HG03520 (cell line): ENCODE measurements at regions not wholly inside any gene's neighbourhood (a gene's known extent, or its start where the extent isn't known, plus 50 kb on each side); places are given as distances from the start of the nearest gene placed in this dataset.
"Not testable (repeated sequence)": the region's sequence is repeated elsewhere in the genome, so short reads cannot be mapped to it uniquely, and the experiment has no call there.

Source experiments
- ATAC-seq: cut with Tn5 transposase; IDR thresholded peaks from one replicate; pipeline ENCODE4 v1.9.1; 2021; ENCODE audit warnings: mild to moderate bottlenecking, moderate library complexity; ENCODE audit not compliant: unreplicated experiment

- ATAC-seq = no peak
These were observed 345.3 kb downstream of the NR2F1-AS1 start for GRCh38 chr5:93235761-93236160.

DNA sequence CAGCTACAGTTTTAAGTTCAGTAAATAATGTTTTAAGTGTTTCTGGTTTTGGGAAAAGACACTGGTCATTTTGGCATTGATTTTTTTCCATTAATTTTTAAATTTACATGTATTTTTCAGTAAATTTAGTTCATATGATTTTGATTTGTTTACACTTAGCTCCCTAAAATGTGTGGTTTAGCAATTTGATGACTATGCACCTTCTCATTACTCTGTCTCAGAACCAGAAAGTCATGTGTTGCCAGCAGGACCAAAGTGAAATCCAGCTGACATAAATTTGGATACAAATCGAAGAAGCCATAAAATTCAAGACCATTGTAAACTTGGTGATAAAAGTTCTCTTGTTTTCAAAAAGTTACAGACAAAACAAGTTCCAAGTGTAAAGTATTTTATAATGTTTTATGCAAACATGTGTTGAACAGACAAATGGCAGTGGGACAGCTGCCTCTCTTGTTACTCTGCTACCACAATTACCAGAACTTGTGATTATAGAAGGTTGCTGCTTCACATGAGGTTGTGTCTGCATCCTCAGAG is 354.8 kb downstream of the NR2F1-AS1 start:
- ATAC-seq = no peak

DNA sequence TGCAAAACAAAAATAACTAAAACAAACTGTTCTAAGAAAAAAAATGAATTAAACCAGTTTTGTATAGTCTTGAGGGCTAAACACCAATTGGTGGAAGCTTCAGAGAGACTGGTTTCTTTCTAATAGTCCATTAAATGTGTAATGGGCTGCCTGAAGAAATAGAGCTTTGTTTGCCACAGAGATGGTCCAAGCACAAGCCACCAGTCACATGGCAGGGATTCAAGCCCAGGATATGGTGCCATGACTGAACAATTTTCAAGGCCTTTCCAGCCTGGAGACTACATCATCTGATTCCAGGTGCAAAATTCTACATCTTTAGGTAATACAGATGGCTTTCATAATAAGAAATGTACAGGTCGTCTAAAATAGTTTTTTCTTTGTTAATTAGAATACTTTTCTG is 355.3 kb downstream of the NR2F1-AS1 start:
- no peak for ATAC-seq

DNA sequence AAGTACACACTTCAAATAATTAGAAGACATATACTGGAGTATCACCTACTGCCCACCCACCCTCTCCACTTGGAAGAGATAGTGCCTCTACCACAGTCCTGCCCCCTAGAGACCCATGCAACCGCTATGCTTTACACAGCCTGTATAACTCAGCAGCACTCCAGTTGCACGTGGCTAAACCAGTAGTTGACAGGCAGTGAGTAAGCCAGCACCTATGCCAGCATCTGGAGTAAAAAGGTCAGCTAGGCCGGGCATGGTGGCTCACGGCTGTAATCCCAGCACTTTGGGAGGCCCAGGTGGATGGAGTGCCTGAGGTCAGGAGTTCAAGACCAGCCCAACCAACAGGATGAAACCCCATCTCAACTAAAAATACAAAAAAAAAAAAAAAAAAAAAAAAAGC is 356.4 kb downstream of the NR2F1-AS1 start:
- no peak for ATAC-seq

GRCh38 chr5:93221773-93222172 is 359.2 kb downstream of the NR2F1-AS1 start:
- no peak for ATAC-seq

GRCh38 chr5:93220431-93220830 is 360.6 kb downstream of the NR2F1-AS1 start:
- no peak for ATAC-seq

GRCh38 chr5:93219641-93220145 is 361.3 kb downstream of the NR2F1-AS1 start:
- no peak for ATAC-seq

- not testable (repeated sequence) for ATAC-seq
These were observed 367.8 kb downstream of the NR2F1-AS1 start for GRCh38 chr5:93213111-93213794.

DNA sequence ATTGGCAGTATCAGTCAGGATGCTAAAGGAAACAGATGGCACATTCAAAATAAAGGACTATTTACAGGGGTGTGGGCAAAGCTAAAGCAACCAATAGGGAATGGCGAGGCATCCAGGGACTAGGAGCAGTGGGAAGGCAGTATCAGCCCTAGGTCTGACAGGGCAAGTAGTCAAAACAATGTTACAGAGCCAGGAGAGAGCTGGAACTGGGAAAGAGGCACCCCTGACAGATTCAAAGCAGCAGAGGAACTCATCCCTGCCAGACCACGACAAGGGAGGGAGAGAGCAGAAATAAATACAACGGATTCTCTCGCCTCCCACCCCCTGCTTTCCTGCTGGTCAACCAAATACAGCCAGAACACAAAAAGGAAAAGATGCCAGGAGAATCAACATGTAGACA is 371.5 kb downstream of the NR2F1-AS1 start:
- no peak for ATAC-seq

GRCh38 chr5:93208141-93208751 is 372.8 kb downstream of the NR2F1-AS1 start:
- ATAC-seq = no peak

- ATAC-seq = no peak
These were observed 374.8 kb downstream of the NR2F1-AS1 start for GRCh38 chr5:93206203-93206602.

- ATAC-seq = no peak
These were observed 380.0 kb downstream of the NR2F1-AS1 start for GRCh38 chr5:93201061-93201460.

DNA sequence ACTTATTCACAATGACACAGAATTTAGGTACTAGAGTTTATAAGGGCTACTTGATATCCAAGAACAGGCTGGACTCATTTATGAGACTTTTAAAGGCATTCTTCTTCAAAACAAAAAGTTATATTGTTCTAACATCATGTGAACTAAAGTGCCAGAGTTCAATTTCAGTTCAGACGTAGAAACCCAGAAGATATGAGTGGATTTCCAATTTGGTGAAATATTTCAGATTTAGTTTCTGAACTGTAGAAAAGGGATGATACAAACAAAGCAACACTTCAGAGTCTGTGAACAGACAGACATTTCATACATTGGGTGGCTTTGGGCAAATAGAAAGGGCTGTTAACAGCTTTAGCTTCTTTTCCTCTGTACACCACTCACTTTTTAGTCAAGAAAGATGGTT is 384.0 kb downstream of the NR2F1-AS1 start:
- no peak for ATAC-seq

DNA sequence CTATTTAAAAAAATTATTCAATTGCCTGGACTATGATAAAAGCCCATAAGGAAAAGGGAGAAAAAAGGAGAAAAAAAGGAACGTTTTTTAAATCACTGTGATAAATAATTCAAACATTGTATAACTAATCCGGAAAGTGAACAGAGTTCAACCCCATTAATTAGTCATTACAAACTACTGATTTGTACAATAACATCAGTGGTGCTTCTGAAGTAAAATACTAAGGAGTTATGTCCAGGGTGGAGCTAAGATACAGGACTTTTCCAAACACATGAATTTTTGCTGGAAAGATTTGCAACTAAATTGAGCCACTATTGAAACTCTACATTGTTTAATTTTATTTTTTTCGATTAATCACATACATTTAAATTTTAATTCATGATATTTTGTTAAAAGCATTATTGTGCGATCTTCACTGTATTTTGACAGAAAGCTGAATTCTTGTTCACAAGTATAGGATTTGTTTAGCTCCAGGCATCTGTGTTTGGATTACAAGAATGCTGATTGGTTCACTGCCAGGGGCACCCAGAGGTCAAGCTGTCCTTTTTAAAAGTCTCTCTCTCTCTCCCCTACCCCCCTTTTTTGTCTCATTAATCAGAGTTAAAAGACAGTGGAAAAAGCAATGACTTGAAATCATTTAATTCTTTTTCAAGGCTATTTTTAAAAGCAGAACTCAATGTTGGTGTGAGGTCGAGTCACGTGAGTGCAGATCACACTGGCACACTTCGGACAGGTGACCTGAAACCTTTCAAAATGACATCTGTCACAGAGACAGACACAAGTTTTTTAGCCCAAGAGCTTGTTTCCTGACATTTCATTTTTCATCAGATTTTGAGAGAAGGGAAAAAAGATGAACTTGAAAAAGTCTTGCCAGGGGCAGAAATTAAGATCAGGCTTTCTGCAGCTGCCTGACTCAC is 387.3 kb downstream of the NR2F1-AS1 start:
- ATAC-seq = no peak

DNA sequence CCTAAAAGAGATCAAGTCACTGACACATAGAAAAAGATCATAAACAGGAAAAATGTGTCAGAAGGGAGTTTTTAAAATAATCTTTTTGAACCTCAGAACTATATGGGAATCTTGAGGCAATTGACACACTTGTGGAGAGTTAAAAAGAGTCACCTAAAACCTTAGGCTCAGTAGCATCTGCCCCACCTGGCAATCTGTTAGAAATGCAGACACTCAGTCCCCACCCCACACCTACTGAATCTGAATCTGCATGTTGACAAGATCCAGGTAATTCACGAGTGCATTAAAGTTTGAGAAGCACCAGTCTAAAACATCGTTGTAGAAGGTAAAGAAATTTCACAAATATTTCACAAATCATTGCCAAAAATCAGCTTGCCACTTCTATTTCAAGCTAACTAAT is 388.3 kb downstream of the NR2F1-AS1 start:
- no peak for ATAC-seq

DNA sequence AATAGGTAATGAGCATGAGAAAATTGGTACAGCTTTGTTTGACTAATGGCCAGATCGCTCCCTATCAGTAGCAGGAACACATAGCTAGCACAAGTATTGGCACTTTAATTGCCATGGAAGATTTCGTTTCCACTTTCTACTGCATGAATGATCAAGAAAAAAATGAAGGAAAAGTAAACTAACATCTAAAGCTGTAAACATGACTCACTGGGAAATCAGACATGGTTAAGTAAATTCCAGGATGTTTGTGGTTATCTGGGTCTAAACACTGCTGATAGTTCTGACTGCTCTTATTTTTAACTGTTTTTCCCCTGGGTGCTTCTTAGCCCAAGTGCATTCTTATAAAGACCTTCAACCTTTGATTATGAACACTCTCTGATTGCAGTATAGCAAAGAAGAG is 388.9 kb downstream of the NR2F1-AS1 start:
- no peak for ATAC-seq

DNA sequence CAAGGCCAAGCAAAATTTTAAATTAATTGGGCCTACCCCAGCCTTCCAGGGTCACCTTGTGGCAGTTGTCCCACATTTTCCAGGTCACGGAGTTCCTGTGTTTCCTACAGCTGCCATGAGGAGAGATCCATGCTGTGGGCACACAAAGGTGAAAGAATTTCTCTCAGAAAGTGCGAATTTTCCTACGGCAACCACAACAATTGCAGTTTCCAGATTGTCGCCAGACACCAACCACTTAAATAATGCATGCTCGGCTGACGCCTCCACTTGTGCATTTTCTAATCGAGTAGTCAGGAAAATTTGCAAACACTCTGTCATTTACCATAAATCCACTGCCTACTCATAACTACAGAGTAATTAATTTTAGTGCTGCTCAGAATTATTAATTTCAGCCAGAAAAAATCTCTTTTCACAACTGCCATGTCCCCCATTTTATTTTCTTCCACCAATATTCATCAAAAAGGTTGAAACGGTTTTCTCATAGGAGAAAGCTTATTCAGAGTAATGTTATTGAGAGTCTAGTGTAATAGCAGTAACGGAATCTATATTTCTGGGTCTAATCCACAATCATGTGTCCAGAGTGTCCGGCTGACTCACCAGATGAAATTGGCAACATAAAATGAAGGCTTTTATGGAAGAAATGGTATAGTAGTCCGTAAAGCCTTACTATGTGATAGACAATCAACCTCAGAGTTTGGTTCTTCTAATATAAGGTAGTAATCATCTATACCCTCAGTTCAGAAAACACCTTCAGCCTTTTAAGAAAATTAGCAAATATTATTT is 389.8 kb downstream of the NR2F1-AS1 start:
- ATAC-seq = no peak

- ATAC-seq = no peak
These were observed 391.3 kb downstream of the NR2F1-AS1 start for GRCh38 chr5:93189707-93190120.

DNA sequence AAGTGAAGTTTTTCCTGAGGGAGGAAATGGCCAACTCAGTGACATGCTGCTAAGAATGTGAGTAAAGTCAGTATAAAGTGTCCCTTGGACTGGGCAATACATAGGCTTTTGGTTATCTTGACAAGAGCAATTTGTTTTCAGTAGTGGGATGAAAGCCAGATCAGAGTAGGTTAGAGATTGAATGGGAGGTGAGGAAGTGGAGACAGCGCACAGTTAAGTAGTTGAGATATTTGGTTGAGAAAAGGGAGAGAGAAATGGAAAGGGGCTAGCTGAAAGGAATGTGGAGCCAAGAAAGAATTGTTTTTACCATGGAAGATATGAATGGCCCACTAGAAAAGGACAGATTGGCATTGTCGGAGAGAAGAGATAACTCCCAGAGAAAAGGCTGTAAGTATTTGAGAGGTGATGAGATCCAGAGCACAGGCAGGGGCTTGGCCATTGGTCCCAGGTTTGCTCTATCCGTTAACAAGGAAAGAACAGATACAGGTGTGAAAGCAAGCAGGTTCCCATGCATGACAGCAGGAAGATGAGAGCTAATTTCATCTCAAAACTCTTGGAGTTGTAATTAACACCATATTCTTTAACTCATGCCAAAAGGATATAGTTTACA is 392.0 kb downstream of the NR2F1-AS1 start:
- ATAC-seq = no peak

DNA sequence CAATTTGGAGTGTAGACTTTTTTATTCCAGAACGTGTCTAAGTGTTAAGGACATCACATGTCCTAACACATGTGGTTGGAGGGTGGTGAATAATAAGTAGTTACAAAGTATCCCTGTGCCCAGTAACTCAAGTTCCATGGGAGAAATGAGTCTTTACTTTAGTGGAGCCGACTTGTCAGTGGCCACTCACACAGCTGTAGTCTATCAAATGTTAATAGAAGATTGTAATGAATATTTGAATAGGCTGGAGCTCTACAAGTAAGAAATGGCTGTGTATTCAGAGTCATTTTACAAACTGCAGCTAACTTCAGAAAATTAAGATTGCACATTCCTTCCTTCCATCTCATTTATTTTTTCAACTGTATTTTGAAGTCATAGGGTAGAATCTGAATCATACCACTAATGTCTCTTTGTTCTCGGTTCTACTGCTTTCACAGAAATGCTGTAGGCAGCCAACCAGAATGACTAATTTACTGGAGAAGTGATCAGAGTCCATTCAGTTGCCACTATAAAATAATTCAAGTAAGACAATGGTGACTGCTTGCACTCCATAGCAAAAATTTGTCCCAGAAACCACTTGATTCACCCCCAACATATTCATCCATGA is 394.8 kb downstream of the NR2F1-AS1 start:
- ATAC-seq = no peak
